Mesenchymal stem cell (in vitro differentiated cells and primary cell): ENCODE measurements at regions not wholly inside any gene's neighbourhood (a gene's known extent, or its start where the extent isn't known, plus 50 kb on each side); places are given as distances from the start of the nearest gene placed in this dataset.
"Not testable (repeated sequence)": the region's sequence is repeated elsewhere in the genome, so short reads cannot be mapped to it uniquely, and the experiment has no call there.

Source experiments
- DNase-seq: peaks from one replicate; pipeline ENCODE4 v3.0.0-alpha.2; 2013
- H2AFZ ChIP-seq: one replicate; pipeline ENCODE4 v1.6.1; 2013; ENCODE audit warnings: low read depth, mild to moderate bottlenecking, control low read depth, inconsistent platforms, low read length, moderate library complexity
- H2AK5ac ChIP-seq: 2 replicates; pipeline ENCODE4 v1.6.1; 2013; ENCODE audit warnings: low read length, moderate library complexity, mild to moderate bottlenecking, inconsistent platforms; ENCODE audit not compliant: severe bottlenecking
- H2BK120ac ChIP-seq: one replicate; pipeline ENCODE4 v1.6.1; 2013; ENCODE audit warnings: low read depth, mild to moderate bottlenecking, inconsistent platforms, low read length, moderate library complexity
- H2BK12ac ChIP-seq, 2 experiments: one replicate each; pipeline ENCODE4 v1.6.1; 2013; ENCODE audit warnings: inconsistent platforms in 2 of 2, low read length in 2 of 2, mild to moderate bottlenecking in 2 of 2, moderate library complexity in 2 of 2, control low read depth in 1 of 2
- H2BK15ac ChIP-seq: one replicate; pipeline ENCODE4 v1.6.1; 2013; ENCODE audit warnings: mild to moderate bottlenecking, low read depth, inconsistent platforms; ENCODE audit not compliant: poor library complexity, severe bottlenecking
- H2BK5ac ChIP-seq: 2 replicates; pipeline ENCODE4 v1.6.1; 2013; ENCODE audit warnings: low read depth, mild to moderate bottlenecking, low read length, control low read depth, inconsistent platforms; ENCODE audit not compliant: poor library complexity, severe bottlenecking
- H3K14ac ChIP-seq, 2 experiments: one replicate each; pipeline ENCODE4 v1.6.1; 2013; ENCODE audit warnings: inconsistent platforms in 2 of 2, low read length in 2 of 2, control low read depth in 1 of 2, mild to moderate bottlenecking in 1 of 2, moderate library complexity in 1 of 2
- H3K18ac ChIP-seq, 2 experiments: one replicate each; pipeline ENCODE4 v1.6.1; 2013; ENCODE audit warnings: inconsistent platforms in 2 of 2, low read length in 2 of 2, control low read depth in 1 of 2, low read depth in 1 of 2, mild to moderate bottlenecking in 1 of 2
- H3K23ac ChIP-seq, 2 experiments: one replicate each; pipeline ENCODE4 v1.6.1; 2013; ENCODE audit warnings: inconsistent platforms in 2 of 2, low read length in 2 of 2, mild to moderate bottlenecking in 2 of 2, moderate library complexity in 2 of 2, control low read depth in 1 of 2
- H3K27ac ChIP-seq: 2 replicates; pipeline ENCODE4 v1.5.1; 2013; ENCODE audit warnings: mild to moderate bottlenecking, moderate library complexity, low read length, control low read depth, inconsistent platforms; ENCODE audit not compliant: poor library complexity, severe bottlenecking
- H3K27me3 ChIP-seq, 2 experiments: 2 replicates each; pipeline versions ENCODE4 v1.6.1 to v1.7.0; 2013; ENCODE audit warnings: low read length in 2 of 2, mild to moderate bottlenecking in 2 of 2, moderate library complexity in 2 of 2, control low read depth in 1 of 2, inconsistent platforms in 1 of 2; ENCODE audit not compliant: control insufficient read depth in 1 of 2, insufficient read depth in 1 of 2
- H3K36me3 ChIP-seq, 2 experiments: 2 replicates each; pipeline versions ENCODE4 v1.6.1 to v1.7.0; 2013; ENCODE audit warnings: low read length in 2 of 2, control low read depth in 1 of 2, inconsistent platforms in 1 of 2, low read depth in 1 of 2, mild to moderate bottlenecking in 1 of 2; ENCODE audit not compliant: insufficient read depth in 2 of 2, control insufficient read depth in 1 of 2
- H3K4ac ChIP-seq, 2 experiments: one replicate each; pipeline ENCODE4 v1.6.1; 2013; ENCODE audit warnings: inconsistent platforms in 2 of 2, low read length in 2 of 2, mild to moderate bottlenecking in 2 of 2, moderate library complexity in 2 of 2, control low read depth in 1 of 2, low read depth in 1 of 2
- H3K4me1 ChIP-seq: 2 replicates; pipeline ENCODE4 v1.6.1; 2013; ENCODE audit warnings: low read depth, low read length, control low read depth; ENCODE audit not compliant: control insufficient read depth, insufficient read depth
- H3K4me2 ChIP-seq: 2 replicates; pipeline ENCODE4 v1.6.1; 2013; ENCODE audit warnings: low read length, mild to moderate bottlenecking, inconsistent platforms; ENCODE audit not compliant: poor library complexity, severe bottlenecking
- H3K4me3 ChIP-seq, 2 experiments: 2 replicates each; pipeline versions ENCODE4 v1.5.1 to v1.7.0; 2013; ENCODE audit warnings: low read length in 2 of 2, mild to moderate bottlenecking in 2 of 2, control low read depth in 1 of 2, low read depth in 1 of 2; ENCODE audit not compliant: insufficient read depth in 1 of 2
- H3K79me1 ChIP-seq: replicated peaks from 2 replicates; pipeline ENCODE4 v1.6.1; 2013; ENCODE audit warnings: mild to moderate bottlenecking, control low read depth, low read length, inconsistent platforms; ENCODE audit not compliant: poor library complexity, severe bottlenecking
- H3K9ac ChIP-seq: 2 replicates; pipeline ENCODE4 v1.7.0; 2013; ENCODE audit warnings: mild to moderate bottlenecking, low read length, moderate library complexity
- H3K9me3 ChIP-seq: 2 replicates; pipeline ENCODE4 v1.7.0; 2013; ENCODE audit warnings: mild to moderate bottlenecking, low read length; ENCODE audit not compliant: control insufficient read depth
- H4K8ac ChIP-seq: one replicate; pipeline ENCODE4 v1.6.1; 2013; ENCODE audit warnings: inconsistent platforms, mild to moderate bottlenecking, low read length, moderate library complexity
- H4K91ac ChIP-seq: one replicate; pipeline ENCODE4 v1.6.1; 2013; ENCODE audit warnings: mild to moderate bottlenecking, low read length, inconsistent platforms
- WGBS: methylation state at CpG from one replicate; pipeline ENCODE4 v1.1.7; 2013; ENCODE audit warnings: mixed read lengths; 5-methylcytosine and 5-hydroxymethylcytosine counted together

- H3K18ac ChIP-seq, H3K36me3 ChIP-seq, H4K91ac ChIP-seq, H4K8ac ChIP-seq, H2AFZ ChIP-seq, H3K27me3 ChIP-seq, H2BK12ac ChIP-seq, H3K4ac ChIP-seq, H3K4me2 ChIP-seq, H2AK5ac ChIP-seq, H3K79me1 ChIP-seq, DNase-seq, H3K4me1 ChIP-seq, H3K23ac ChIP-seq, H3K14ac ChIP-seq, H3K9ac ChIP-seq, H3K27ac ChIP-seq, H3K4me3 ChIP-seq, H2BK5ac ChIP-seq, H2BK120ac ChIP-seq, H3K9me3 ChIP-seq, H2BK15ac ChIP-seq: not testable (repeated sequence)
- WGBS, result 89% methylated on average over 9 of the region's 24 CpGs
These were observed 75.0 kb downstream of the HAPSTR1 start for GRCh38 chr16:9166326-9166993.

DNA sequence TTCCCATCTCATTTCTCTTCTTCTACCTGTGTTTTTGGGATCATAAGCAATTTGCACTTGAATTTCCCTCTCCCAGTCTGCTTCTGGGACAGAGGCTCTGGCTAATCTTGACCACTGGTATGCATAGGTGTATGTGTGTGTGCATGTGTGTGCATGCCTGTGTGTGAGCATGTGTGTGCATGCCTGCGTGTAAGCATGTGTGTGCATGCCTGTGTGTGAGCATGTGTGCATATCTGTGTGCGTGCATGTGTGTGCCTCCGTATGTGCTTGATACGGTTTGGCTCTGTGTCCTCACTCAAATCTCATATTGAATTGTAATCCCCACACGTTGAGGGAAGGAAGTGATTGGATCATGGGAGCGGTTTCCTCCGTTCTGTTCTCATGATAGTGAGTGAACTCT lies 77.7 kb downstream of the HAPSTR1 start:
- Histone ChIP-seq H2BK12ac (no peak overlapping the region), H3K4ac (no peak overlapping the region), H3K27me3 (no peaks in the 10 kb centered on the region), H3K14ac (peak overlapping the region in 1 of 2 experiments; percentile 23), H2BK120ac (no peak overlapping the region), H3K18ac (no peak overlapping the region), H2AK5ac (no peak overlapping the region), H3K79me1 (no peaks in the 10 kb centered on the region), H4K8ac (no peak overlapping the region), H2AFZ (no peak overlapping the region), H3K4me1 (no peaks in the 10 kb centered on the region), H3K9ac (no peak overlapping the region), H3K27ac (no peak overlapping the region), H4K91ac (no peak overlapping the region), H2BK15ac (no peak overlapping the region), H3K4me2 (no peak overlapping the region), H3K9me3 (no peaks in the 10 kb centered on the region), H3K4me3 (no peak overlapping the region), H2BK5ac (no peak overlapping the region), H3K23ac (no peak overlapping the region), H3K36me3 (no peaks in the 10 kb centered on the region)
- 85% methylated on average over 7 of the region's 7 CpGs for WGBS
- DNase-seq, result no peak

DNA sequence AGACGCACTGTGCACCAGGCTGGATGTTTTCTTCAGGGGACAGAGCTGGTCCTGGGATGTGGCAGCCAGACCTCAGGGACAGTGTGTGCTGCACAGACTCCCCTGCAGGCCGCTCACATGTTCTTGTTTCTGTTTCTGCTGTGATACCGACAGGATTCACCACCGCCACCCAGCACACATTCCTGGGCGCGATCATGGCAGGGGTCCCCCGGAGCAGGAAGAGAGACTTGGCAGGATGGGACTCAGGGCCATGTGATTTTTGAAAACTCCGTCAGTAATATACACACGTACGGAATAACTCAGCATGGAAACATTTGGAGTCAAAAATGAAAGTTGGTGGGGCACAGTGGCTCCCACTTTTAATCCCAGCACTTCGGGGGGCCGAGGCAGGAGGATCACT lies 79.0 kb downstream of the HAPSTR1 start:
- no peak overlapping the region for H2BK15ac ChIP-seq
- no peak overlapping the region for H3K4ac ChIP-seq
- H2BK12ac ChIP-seq, result no peak overlapping the region
- no peaks in the 10 kb centered on the region for H3K9me3 ChIP-seq
- H3K36me3 ChIP-seq, result no peaks in the 10 kb centered on the region
- H3K14ac ChIP-seq, result no peak overlapping the region
- H3K27me3 ChIP-seq, result no peaks in the 10 kb centered on the region
- H3K23ac ChIP-seq, result no peak overlapping the region
- no peak overlapping the region for H2BK5ac ChIP-seq
- no peak overlapping the region for H3K4me3 ChIP-seq
- no peak overlapping the region for H4K8ac ChIP-seq
- H3K9ac ChIP-seq, result no peak overlapping the region
- no peak overlapping the region for H4K91ac ChIP-seq
- H2BK120ac ChIP-seq, result no peak overlapping the region
- H2AFZ ChIP-seq, result no peak overlapping the region
- H3K79me1 ChIP-seq, result no peaks in the 10 kb centered on the region
- WGBS, result 96% methylated on average over 12 of the region's 12 CpGs
- H3K4me2 ChIP-seq, result no peak overlapping the region
- no peak overlapping the region for H2AK5ac ChIP-seq
- no peak overlapping the region for H3K18ac ChIP-seq
- H3K27ac ChIP-seq, result no peak overlapping the region
- no peaks in the 10 kb centered on the region for H3K4me1 ChIP-seq
- no peak for DNase-seq

DNA sequence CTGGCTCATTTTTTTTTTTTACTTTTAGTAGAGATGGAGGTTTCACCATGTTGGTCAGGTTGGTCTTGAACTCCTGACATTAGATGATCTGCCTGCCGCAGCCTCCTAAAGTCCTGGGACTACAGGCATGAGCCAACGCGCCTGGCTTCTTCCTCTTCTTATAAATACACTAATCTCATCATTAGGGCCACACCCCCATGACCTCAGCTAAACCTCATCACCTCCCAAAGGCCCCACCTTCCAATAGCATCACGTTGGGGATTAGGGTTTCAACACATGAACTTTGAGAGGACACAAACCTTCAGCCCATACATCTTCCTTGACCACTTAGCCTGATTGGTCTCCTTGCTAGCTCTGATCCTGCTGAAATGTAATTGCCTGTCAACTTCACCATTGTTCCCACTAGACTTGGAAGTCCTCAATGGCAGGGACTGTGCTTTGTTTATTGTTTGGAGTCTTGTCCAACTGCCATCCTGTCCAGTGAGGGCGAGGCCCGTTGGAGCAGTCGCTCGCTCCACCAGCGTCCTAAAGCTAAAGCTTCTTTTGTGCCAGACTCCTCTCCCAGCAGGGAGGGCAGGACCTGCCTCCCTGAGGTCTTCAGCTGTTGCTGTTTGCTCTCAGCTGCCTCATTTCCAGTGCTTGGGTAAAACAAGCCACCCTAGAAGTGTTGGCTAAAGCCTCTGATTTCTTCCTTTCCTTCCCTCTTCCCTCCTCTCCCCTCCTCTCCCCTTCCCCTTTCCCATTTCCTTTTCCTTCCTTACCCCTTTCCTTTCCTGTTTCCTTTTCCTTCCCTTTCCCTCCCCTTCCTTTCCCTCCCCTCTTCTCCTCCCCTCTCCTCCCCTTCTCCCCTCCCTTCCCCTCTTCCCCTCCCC lies 85.3 kb downstream of the HAPSTR1 start:
- no peaks in the 10 kb centered on the region for H3K9me3 ChIP-seq
- H2BK12ac ChIP-seq, result no peak overlapping the region
- no peak overlapping the region for H3K18ac ChIP-seq
- H3K4me1 ChIP-seq, result no peaks in the 10 kb centered on the region
- no peak overlapping the region for H3K4ac ChIP-seq
- no peak overlapping the region for H2AK5ac ChIP-seq
- no peak overlapping the region for H4K8ac ChIP-seq
- no peaks in the 10 kb centered on the region for H3K79me1 ChIP-seq
- no peak overlapping the region for H3K27ac ChIP-seq
- H3K9ac ChIP-seq, result no peak overlapping the region
- no peak overlapping the region for H2BK5ac ChIP-seq
- H3K14ac ChIP-seq, result no peak overlapping the region
- no peaks in the 10 kb centered on the region for H3K36me3 ChIP-seq
- WGBS, result 81% methylated on average over 9 of the region's 9 CpGs
- peaks cover 0 to 5% of the 10 kb centered on the region in 2 experiments for H3K27me3 ChIP-seq
- H3K4me2 ChIP-seq, result no peak overlapping the region
- H4K91ac ChIP-seq, result no peak overlapping the region
- no peak overlapping the region for H2BK15ac ChIP-seq
- no peak overlapping the region for H2AFZ ChIP-seq
- no peak overlapping the region for H2BK120ac ChIP-seq
- H3K23ac ChIP-seq, result no peak overlapping the region
- no peak for DNase-seq
- H3K4me3 ChIP-seq, result no peak overlapping the region
